ENCODE measurements at regions not wholly inside any gene's neighbourhood (a gene's known extent, or its start where the extent isn't known, plus 50 kb on each side); places are given as distances from the start of the nearest gene placed in this dataset.

DNA sequence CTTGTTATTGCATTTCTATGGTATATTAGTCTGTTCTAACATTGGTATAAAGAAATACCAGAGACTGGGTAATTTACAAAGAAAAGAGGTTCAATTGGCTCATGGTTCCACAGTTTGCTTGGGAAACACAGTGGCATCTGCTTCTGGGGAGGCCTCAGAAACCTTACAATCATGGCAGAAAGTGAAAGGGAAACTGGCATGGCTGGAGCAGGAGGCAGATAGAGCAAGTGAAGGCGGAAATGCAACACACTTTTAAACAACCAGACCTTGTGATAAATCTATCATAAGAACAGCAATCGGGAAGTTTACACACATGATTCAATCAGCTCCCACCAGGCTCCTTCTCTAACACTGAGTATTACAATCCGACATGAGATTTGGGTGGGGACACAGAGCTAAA, 346.6 kb upstream of the GNPDA2 start:
- TF ChIP-seq, protein P1, sequence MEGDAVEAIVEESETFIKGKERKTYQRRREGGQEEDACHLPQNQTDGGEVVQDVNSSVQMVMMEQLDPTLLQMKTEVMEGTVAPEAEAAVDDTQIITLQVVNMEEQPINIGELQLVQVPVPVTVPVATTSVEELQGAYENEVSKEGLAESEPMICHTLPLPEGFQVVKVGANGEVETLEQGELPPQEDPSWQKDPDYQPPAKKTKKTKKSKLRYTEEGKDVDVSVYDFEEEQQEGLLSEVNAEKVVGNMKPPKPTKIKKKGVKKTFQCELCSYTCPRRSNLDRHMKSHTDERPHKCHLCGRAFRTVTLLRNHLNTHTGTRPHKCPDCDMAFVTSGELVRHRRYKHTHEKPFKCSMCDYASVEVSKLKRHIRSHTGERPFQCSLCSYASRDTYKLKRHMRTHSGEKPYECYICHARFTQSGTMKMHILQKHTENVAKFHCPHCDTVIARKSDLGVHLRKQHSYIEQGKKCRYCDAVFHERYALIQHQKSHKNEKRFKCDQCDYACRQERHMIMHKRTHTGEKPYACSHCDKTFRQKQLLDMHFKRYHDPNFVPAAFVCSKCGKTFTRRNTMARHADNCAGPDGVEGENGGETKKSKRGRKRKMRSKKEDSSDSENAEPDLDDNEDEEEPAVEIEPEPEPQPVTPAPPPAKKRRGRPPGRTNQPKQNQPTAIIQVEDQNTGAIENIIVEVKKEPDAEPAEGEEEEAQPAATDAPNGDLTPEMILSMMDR (conservative IDR thresholded peaks at IDR 0.05) = no peak
- no peak for TF ChIP-seq ZFX (IDR thresholded peaks at IDR 0.05)
